HEK293T (cell line): ENCODE measurements at regions not wholly inside any gene's neighbourhood (a gene's known extent, or its start where the extent isn't known, plus 50 kb on each side); places are given as distances from the start of the nearest gene placed in this dataset.

ENCODE experiments used
- BHLHE40 ChIP-seq: fragments of 450-650 bp; IDR thresholded peaks from 2 replicates; pipeline ENCODE4 v1.6.1; 2016; ENCODE audit warnings: mild to moderate bottlenecking, moderate library complexity, borderline replicate concordance
- FOXA1 ChIP-seq: fragments of 450-650 bp; IDR thresholded peaks from 2 replicates; pipeline ENCODE4 v1.6.1; 2016; ENCODE audit warnings: mild to moderate bottlenecking
- FOXM1 ChIP-seq: fragments of 450-650 bp; IDR thresholded peaks from 2 replicates; pipeline ENCODE4 v1.6.1; 2017; ENCODE audit warnings: mild to moderate bottlenecking, borderline replicate concordance
- L3MBTL2 ChIP-seq: fragments of 450-650 bp; conservative IDR thresholded peaks from 2 replicates; pipeline ENCODE4 v1.6.1; 2016; ENCODE audit warnings: mild to moderate bottlenecking
- SP1 ChIP-seq: fragments of 450-650 bp; IDR thresholded peaks from 2 replicates; pipeline ENCODE4 v1.6.1; 2017
- SUZ12 ChIP-seq: fragments of 450-650 bp; IDR thresholded peaks from 2 replicates; pipeline ENCODE4 v1.6.1; 2016; ENCODE audit warnings: mild to moderate bottlenecking
- ZNF384 ChIP-seq: fragments of 450-650 bp; IDR thresholded peaks from 2 replicates; pipeline ENCODE4 v1.6.1; 2016
- TF ChIP-seq, protein P1 (sequence below): fragments of 450-650 bp; IDR thresholded peaks from 2 replicates; pipeline ENCODE4 v1.6.1; 2016

DNA sequence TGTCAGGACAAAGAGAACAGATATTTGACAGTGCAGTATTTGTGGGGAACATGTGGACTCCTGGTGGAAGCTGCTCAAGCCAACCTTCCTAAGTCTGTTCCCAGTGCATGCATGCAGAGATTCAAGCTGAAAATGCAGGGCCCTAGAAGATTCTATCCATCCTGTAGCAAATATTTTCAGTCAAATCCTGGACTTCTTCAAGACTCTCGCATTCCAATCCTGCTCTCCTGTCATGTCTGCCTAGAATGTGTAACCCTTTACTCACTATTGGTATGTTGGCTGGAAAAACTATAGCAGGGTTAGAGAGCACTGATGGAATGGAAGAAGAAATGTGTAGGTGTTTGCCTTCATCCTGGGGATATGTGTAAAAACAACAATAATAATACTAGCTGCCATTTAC, 385.6 kb upstream of the PKN2 start:
- TF ChIP-seq, protein P1, sequence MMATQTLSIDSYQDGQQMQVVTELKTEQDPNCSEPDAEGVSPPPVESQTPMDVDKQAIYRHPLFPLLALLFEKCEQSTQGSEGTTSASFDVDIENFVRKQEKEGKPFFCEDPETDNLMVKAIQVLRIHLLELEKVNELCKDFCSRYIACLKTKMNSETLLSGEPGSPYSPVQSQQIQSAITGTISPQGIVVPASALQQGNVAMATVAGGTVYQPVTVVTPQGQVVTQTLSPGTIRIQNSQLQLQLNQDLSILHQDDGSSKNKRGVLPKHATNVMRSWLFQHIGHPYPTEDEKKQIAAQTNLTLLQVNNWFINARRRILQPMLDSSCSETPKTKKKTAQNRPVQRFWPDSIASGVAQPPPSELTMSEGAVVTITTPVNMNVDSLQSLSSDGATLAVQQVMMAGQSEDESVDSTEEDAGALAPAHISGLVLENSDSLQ = no peak
- TF ChIP-seq L3MBTL2 = no peak
- TF ChIP-seq FOXM1 = no peak
- no peak for TF ChIP-seq SUZ12
- no peak for TF ChIP-seq SP1
- no peak for TF ChIP-seq ZNF384
- TF ChIP-seq BHLHE40 = no peak
- TF ChIP-seq FOXA1 = no peak
